GM19324 (cell line): ENCODE measurements at regions not wholly inside any gene's neighbourhood (a gene's known extent, or its start where the extent isn't known, plus 50 kb on each side); places are given as distances from the start of the nearest gene placed in this dataset.

Experiments used
- ATAC-seq: cut with Tn5 transposase; IDR thresholded peaks from one replicate; pipeline ENCODE4 v1.9.1; 2021; ENCODE audit warnings: mild to moderate bottlenecking, moderate library complexity; ENCODE audit not compliant: unreplicated experiment, low FRiP score

DNA sequence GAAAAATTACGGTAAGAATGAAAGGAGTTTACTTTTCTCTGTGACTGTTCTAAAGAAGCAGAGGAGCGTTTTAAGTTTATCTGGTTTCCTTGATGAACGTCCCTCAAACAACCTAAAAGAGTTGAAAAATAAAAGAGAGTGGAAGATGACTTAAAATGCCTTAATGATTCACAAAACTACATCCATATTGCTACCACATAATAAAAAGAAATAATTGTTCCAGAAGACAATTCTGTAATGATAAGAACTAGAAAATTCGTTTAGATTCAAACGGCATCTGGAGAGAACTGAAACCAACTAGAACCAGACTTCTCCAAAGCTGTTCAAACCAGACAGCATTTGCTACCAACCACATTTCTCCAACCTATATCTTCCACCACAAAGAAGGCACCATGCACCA lies 68.1 kb downstream of the TEKT4 start:
- no peak for ATAC-seq

DNA sequence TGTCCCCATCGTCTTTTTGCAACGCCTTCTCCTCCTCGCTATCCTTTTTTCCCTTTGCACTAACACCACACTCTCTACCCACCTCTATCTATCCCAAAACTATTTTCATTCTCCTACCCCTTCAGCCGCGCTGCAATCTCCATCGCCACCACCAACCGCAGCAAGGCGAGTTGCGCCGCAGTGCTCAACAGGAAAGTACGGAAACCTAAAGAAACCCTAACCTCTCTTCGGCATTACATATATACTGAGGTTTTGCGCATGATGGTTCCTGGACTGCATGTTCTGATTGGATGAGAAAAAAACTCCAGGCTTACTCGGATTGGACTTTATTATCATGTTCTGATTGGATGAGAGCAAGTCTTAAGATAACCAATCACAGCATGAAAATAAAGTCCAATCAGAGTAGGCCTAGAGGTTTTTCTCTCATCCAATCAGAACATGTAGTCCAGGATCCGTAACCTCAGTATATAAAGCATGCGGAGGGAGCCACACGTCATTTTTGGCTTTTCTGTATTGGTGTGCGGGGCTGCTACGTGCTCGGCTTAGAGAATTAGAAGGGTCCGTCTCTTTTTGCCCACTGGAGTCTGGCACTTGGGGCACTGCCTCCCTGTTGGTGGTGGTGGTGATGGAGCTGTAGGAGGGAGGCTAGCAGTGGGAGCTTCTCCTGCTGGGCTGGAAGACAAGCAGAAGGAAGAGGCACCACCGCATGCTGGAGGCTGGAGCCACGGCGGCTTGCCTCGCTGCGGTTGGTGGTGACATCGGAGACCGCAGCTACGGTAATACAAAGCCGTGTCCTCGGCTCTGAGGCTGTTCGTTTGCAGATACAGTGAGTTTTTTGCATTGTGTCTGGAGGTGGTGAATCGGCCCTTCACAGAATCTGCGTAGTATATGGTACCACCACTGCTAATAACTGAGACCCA lies 76.1 kb downstream of the TEKT4 start:
- ATAC-seq = no peak

DNA sequence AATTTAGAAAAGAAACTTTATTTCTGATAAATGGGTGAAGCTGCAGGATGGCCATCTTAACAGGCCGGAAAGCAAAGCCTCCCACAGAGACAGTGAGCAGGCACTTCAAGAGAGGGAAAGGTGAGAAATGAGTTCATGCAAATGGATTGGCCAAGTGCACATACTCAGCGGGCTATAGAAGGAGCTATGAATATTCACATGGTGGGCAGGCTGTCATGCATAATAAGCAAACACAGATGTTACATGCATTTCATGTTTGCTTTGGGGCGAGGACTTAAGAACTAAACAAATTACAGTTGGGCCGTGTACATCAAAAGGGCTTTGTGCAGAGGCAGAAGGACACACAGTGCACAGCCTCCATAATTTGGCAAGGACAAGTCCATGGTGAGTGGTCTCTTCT lies 69.8 kb upstream of the MAL start:
- ATAC-seq = no peak

DNA sequence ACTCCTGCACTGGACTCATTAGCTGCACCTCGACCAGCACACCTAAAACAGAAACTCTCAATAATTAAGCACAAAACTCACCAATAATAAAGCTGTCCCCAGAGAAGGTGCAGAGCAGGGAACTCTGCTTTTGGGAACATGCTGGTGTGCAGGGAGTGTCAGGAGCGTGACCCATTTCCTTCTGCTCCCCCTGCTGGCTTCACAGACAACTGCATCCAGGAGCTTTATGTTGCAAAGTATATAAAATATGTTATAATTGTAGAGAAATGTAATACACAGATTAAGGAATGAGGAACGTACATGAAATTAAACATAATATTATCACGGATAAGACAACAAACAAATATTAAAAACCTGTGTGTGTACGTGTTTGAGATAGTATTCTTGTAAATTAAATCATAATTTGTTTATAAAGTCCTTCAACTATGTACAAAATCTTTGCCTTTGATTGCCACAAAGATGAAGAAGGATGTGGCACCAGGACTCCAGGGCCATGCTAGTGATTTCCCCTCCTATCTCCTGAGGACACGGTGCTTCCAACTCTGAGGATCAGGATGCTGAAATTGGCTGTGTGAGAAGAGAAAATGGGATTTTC lies 68.6 kb upstream of the MAL start:
- ATAC-seq = peak; percentile 66

DNA sequence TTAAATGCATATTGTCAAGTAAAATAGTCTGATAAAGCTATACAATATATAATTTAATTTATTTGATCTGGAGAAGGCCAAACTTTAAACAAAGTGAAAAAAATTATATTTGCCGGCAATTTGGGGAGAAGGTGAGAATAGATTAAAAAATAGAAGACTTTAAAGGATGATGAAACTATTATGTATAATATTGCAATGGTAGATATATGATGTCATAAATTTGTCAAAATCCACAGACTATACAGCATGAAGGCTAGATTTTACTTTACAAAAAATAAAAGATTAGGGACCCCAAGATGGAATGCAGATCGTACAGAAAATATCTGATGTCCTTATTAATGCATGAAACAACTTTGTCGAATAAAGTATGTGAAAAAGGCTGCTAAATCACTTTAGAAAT lies 67.3 kb upstream of the MAL start:
- no peak for ATAC-seq

DNA sequence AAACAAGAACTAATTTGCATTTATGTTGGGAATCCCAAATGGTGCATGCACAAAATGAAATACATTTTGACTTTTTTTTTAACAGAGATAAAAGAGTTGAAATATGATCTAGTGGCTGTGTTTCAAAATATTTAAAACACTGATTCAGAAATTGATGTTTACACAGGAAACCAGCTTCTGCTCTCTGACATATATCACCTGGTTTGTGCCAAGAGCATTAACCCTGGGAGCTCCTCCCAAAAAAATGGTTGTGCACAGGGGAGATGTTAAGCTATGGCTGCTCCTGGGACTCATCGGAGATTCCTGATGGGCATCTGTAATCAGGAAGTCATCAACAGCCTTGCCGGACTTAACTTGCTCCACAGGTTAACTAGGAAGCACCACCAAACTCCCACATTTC lies 65.2 kb upstream of the MAL start:
- ATAC-seq = no peak

DNA sequence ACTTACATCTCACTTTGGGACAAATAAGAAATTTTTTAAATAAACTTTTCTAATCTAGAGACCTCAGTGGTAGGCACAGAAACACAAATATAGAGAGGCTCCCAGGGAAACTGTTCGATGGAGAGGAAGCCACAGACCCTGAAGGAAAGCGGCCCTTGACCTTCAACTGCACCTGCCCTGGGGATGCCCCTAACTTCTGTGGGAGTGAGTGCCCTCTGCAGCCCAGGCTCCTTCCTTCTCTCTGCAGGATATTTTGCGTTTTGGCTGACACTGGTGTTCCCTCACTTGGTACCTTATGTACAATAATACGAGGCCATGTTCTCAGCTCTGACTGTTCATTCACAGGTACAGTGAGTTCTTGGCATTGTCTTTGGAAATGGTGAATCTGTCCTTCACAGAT lies 64.8 kb upstream of the MAL start:
- ATAC-seq = no peak

DNA sequence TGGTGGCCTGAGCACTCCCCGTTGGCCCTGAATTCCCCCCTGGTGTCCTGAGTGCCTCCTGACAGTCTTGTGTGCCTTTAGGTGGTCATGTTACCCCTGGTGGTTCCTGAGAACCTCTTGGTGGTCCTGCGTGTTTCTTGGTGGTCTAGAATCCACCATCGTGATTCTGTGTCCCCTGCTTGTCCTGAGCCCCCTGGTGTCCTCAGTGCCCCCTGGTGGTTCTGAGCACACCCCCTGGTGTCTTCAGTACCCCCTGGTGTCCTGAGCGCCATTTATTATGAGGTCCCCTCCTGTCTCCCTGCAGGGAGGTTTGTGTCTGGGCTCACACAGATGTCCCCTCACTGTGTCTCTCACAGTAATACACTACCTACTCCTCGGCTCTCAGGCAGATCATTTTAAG lies 61.3 kb upstream of the MAL start:
- no peak for ATAC-seq

DNA sequence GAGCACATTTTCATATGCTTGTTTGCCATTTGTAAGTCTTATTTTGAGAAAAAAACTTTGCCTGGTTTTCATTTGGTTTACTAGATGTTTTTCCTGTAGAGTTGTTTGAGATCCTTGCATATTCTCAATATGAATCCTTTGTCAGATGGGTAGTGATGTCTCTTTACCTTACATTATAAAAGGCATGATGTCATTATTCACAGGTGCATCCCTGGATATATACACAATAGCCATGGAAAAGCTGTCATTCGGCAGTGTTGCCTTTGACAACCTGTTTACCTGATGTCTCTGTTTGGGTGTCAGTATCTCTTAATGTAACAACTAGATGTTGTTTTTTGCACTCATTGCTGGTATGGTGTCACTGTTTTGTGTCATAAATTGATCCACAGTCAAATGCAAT lies 58.8 kb upstream of the MAL start:
- ATAC-seq = no peak

DNA sequence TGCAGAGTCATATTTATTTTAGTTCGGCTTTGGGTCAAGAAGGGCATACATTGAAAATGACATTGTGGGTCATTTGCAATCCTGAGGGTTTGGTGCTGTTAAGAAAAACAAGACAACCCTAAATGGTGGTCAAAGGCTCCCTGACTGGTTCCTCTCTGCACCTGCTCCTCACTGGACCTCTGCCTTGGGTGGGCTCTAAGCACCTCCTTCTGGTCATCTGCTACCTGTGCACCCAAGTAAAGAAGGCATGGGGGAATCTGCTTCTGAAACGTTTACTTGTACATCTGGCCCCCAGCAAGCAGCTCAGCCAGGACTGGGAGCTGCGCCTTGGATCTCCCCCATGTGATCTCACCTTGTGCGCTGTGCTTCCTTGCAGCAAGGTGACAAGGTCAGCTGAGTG lies 55.2 kb upstream of the MAL start:
- no peak for ATAC-seq
